ES-I3 (cell line): ENCODE measurements at regions not wholly inside any gene's neighbourhood (a gene's known extent, or its start where the extent isn't known, plus 50 kb on each side); places are given as distances from the start of the nearest gene placed in this dataset.
"Not testable (repeated sequence)": the region's sequence is repeated elsewhere in the genome, so short reads cannot be mapped to it uniquely, and the experiment has no call there.

Experiments
- H3K36me3 ChIP-seq: 2 replicates; pipeline ENCODE4 v1.6.1; 2013; ENCODE audit warnings: mild to moderate bottlenecking, low read length, control low read depth, moderate library complexity; ENCODE audit not compliant: insufficient read depth
- H3K4me1 ChIP-seq: 2 replicates; pipeline ENCODE4 v1.6.1; 2013; ENCODE audit warnings: mild to moderate bottlenecking, control low read depth, low read length; ENCODE audit not compliant: insufficient read depth
- H3K9ac ChIP-seq: 2 replicates; pipeline ENCODE4 v1.6.1; 2013; ENCODE audit warnings: low read depth, mild to moderate bottlenecking, low read length, moderate library complexity
- H3K9me3 ChIP-seq: 2 replicates; pipeline ENCODE4 v1.6.1; 2013; ENCODE audit warnings: mild to moderate bottlenecking, low read length, moderate library complexity; ENCODE audit not compliant: control insufficient read depth, insufficient read depth

DNA sequence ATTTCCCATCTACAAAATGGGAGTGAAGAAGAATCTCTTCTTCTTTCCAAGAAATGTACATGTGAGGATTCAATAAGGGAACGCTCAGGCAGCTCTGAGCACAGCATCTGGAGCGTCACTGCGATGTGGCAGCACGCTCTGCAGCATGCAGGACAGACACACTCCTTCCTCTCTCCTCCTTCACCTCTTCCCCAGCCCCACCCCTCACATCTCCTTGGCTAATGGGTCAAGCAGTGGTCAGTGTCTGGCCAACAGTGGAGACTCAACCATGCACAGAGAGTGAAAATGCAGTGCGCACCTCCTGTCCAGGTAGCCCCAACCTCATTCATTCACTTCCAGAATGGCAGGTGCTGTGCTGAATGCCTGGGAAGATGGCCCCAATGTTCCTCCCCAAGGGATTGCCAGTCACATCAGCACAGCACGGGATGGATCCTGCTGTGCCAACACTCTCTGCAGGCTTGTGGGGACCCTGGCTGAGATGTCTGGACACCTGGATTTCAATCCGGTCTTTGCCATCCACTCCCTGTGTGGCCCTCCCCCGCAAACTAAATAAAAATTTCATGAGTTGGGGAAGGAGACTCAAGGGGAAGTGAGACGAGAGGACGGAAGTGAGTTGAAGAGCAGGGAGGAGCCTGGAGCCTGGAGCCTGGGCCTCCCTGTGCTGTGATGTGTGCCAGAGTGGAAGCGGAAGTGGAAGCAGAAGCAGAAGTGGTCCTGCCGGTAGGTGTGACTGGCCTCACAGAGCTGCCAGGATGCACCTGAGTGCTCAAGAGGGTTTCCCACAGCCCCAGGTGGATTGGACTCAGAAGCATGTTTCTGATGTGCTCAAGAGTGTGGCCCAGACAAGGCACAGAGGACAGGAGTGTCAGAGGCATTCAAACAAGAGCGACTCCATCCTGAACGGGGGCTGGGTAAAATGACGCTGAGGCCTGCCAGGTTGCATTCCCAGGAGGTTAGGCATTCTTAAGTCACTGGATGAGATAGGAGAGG, 163.9 kb downstream of the SMAD6 start:
- Histone ChIP-seq H3K9me3 (no peaks in the 10 kb centered on the region), H3K4me1 (peaks cover 2% of the 10 kb centered on the region; the same call in 1 of the 2 replicates), H3K9ac (no peak overlapping the region), H3K36me3 (no peaks in the 10 kb centered on the region)

DNA sequence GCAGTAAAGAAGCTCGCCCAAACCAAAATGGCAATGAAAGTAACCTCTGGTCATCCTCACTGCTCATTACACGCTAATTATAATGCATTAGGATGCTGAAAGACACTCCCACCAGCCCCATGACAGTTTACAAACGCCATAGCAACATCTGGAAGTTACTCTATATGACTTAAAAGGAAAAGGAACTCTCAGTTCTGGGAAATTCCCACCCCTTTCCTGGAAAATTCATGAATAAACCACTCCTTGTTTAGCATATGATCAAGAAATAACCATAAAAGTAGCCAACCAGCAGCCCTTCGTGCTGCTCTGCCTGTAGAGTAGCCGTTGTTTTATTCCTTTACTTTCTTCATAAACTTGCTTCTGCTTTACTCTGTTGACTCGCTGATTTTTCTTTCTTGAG, 164.6 kb downstream of the SMAD6 start:
- no peaks in the 10 kb centered on the region for H3K36me3 ChIP-seq
- H3K9ac ChIP-seq, result no peak overlapping the region
- no peaks in the 10 kb centered on the region for H3K9me3 ChIP-seq
- H3K4me1 ChIP-seq, result peaks cover 2% of the 10 kb centered on the region; the same call in 1 of the 2 replicates

DNA sequence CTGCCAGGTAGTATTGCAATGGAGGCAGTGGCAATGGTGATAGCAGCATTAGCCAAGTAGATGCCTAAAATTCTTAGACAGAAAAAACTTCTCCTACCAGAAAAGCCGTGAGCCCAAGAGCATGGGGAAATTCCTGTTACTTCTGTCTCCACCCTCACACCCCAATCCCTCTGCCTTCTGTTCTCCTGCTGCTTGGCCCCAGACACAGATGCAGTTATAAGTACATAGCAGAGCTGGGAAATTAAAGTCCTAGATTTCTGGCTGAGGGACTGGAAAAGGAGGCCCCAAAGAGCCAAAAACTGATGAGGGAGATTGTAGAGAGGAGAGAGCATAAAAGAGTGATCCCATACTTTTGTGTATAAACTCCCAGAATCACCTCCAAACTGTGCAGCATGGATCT, 166.9 kb downstream of the SMAD6 start:
- Histone ChIP-seq H3K9me3 (no peaks in the 10 kb centered on the region), H3K9ac (no peak overlapping the region), H3K36me3 (no peaks in the 10 kb centered on the region), H3K4me1 (peaks cover 2% of the 10 kb centered on the region; the same call in 1 of the 2 replicates)

- H3K9me3 ChIP-seq, result no peaks in the 10 kb centered on the region
- H3K4me1 ChIP-seq, result peaks cover 4% of the 10 kb centered on the region; the same call in 1 of the 2 replicates
- no peak overlapping the region for H3K9ac ChIP-seq
- no peaks in the 10 kb centered on the region for H3K36me3 ChIP-seq
Observed at GRCh38 chr15:66870880-66871388, 168.9 kb downstream of the SMAD6 start.

GRCh38 chr15:66872405-66872804, 170.4 kb downstream of the SMAD6 start:
- H3K4me1 ChIP-seq, result peaks cover 10% of the 10 kb centered on the region; the same call in 1 of the 2 replicates
- H3K9ac ChIP-seq, result no peak overlapping the region
- no peaks in the 10 kb centered on the region for H3K9me3 ChIP-seq
- no peaks in the 10 kb centered on the region for H3K36me3 ChIP-seq

- H3K9me3 ChIP-seq, H3K36me3 ChIP-seq, H3K9ac ChIP-seq: not testable (repeated sequence)
- H3K4me1 ChIP-seq, result peaks cover 10% of the 10 kb centered on the region; the same call in 1 of the 2 replicates
Observed at GRCh38 chr15:66873331-66873730, 171.3 kb downstream of the SMAD6 start.

DNA sequence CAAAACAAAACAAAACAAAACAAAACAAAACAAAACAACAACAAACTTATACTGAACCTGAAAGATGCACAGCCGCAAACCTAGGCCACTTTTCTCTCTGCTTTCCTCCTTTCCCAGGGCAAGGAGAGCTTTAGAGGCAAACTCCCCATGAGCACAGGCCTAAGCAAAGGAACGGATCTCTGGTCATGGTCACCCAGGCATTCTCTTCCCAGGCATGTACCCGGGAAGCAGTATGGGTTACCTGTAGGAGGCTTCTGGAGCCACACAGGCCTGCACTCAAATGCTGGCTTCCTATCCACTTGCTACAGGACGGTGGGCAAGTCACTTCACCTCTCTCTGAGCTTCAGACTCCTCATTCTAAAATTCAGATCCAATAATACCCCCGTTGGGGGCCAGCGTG, 171.8 kb downstream of the SMAD6 start:
- Histone ChIP-seq H3K36me3 (no peaks in the 10 kb centered on the region), H3K9me3 (no peaks in the 10 kb centered on the region), H3K9ac (no peak overlapping the region), H3K4me1 (peaks cover 10% of the 10 kb centered on the region; the same call in 1 of the 2 replicates)

- Histone ChIP-seq H3K9ac (no peak overlapping the region), H3K4me1 (peaks cover 10% of the 10 kb centered on the region; the same call in 1 of the 2 replicates), H3K36me3 (no peaks in the 10 kb centered on the region), H3K9me3 (no peaks in the 10 kb centered on the region)
Observed at GRCh38 chr15:66875588-66876420, 173.8 kb downstream of the SMAD6 start.

DNA sequence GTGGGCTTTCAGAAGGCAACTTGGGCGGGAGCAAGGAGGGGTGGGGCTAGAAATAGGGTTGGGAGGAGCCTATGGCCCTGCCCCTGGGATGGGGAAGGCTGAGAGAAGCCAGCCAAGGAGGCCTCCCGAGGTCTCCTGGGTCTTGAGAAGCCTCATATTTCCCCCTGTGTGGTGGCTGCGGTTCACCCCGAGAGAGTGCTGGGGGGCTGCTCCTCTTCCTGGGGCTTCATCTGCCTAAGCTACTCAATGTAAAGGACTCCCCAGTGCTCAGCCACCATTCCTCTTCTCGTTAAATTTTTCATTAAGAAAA, 174.3 kb downstream of the SMAD6 start:
- H3K9me3 ChIP-seq, result no peaks in the 10 kb centered on the region
- H3K4me1 ChIP-seq, result peaks cover 10% of the 10 kb centered on the region; the same call in 1 of the 2 replicates
- no peaks in the 10 kb centered on the region for H3K36me3 ChIP-seq
- no peak overlapping the region for H3K9ac ChIP-seq

DNA sequence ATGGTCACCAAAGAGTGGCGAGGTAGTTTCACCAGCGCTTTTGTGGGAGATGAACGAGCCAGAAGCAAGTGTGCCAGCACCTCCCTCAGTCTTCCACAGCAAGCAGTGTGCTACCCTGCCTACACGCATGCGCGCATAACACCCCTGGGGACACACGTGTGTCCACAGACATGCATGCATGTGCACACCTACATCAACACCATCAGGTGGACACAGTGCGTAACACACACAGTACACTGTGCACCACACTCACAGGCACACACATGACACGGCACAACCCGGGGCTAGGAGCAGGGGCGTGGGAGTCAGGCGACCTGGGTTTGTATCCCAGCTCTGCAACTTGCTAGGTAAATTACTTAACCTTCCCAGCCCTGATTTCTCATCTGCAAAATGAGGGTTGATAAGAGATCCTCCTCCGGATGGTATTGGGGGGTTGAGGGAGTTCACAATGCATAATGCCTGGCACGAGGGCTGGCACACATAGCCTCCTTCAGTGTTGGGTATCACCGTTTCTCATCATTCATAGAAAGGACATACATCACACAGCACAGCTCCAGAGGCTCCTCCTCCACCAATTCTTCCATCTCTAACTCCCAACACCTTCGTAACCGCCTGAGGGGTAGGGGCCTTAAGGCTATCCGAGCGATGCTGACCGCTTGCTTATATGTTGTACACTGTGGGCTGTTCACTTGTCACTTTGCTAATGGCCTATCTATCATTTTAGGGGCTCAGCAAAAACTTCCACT, 174.9 kb downstream of the SMAD6 start:
- Histone ChIP-seq H3K9me3 (no peaks in the 10 kb centered on the region), H3K36me3 (no peaks in the 10 kb centered on the region), H3K9ac (no peak overlapping the region), H3K4me1 (peaks cover 10% of the 10 kb centered on the region; the same call in 1 of the 2 replicates)

DNA sequence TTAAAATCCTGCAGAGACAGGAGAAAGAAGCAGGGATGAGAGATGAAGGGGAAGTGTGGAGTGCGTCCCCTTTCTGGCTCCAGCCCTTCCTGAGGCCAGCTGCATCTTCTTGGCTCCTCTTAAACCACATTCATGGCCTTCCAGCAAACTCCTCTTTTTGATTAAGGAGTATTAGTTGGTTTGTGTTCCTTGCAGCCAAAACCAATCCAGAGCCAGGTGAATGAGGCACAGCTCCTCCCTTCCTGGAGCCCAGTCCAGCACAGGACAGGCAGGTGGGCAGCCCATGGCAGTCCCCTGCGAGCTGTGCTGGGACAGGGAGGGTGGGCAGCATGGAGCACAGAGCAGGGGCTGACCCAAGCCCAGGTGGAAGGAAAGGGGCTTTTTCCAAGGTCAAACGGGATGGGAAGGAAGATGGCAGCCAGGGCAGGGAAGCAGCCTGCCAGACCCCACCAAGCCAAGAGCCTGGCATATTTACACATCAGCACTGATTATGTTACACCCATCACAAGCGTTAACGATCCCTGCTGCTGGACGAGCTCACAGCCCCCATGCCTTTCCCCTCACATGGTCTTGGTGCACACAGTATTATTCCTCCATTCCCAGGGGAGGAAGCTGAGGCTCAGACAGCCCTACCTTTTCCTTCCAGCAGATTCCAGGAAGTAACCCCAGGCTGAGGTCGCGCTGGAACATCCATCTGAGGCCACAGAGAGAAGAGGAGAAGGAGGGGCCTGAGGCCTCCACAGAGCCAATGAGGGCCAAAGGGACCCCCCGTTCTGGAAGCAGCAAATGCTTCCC, 175.6 kb downstream of the SMAD6 start:
- peaks cover 14% of the 10 kb centered on the region for H3K4me1 ChIP-seq
- no peak overlapping the region for H3K9ac ChIP-seq
- no peaks in the 10 kb centered on the region for H3K36me3 ChIP-seq
- no peaks in the 10 kb centered on the region for H3K9me3 ChIP-seq

DNA sequence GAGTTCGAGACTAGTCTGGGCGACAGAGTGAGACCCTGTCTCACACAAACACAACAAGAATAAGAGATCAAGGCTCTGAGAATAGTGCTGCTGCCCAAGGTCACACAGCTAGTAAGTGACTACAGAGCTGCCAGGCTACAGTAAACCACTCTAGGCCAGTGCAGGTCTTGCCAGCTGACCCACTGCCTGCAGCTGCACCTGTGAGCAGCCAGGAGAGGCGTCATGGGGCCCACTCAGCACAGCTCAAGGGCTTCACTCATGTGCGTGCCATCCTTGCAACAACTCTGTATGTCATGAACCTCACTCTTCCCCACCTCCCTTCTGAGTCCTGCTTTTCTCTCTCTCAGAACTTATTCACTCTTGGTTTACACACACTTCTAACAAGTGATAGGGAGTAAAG, 176.7 kb downstream of the SMAD6 start:
- Histone ChIP-seq H3K9ac (no peak overlapping the region), H3K9me3 (no peaks in the 10 kb centered on the region), H3K4me1 (peaks cover 21% of the 10 kb centered on the region), H3K36me3 (no peaks in the 10 kb centered on the region)

DNA sequence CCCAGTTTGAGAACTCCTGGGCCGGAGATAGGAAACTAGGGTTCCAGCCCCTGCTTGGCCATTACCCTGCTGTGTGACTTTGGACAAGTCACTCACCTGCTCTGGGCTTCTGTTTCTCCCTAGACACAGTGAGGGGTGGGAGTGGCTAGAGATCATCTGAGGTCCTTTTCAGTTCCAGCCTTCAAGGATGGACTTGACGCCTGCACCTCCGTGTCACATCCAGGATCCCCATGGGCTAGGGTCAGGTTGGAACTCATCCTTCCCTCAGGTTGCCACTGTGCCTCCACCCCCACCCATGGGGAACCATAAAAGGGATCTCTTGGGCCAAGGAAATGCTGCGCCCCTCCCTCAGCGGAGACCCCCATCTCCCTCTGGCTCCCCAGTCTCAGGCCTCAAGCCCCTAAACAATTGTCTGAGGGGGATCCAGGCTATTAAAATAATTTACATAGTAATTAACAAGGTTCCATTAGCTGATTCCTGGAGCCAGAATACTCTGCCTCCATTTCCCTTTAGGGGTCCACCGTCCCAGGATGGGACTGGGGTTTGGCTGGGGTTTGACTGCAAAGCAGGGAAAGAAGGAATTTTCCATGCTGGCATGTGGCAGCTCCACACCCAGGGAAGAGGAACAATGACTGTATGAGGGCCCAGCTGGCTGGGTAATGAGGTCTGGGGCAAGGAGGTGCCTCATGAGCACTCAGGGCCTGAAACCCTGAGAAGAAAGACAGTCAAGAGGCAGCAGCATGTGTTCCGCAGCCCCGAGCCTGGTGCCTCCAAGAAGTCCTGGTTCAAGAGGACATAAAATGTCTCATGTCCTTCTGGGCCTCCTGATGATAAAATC, 177.7 kb downstream of the SMAD6 start:
- Histone ChIP-seq H3K9me3 (no peaks in the 10 kb centered on the region), H3K36me3 (no peaks in the 10 kb centered on the region), H3K4me1 (peaks cover 30% of the 10 kb centered on the region), H3K9ac (no peak overlapping the region)
